ENCODE measurements at regions not wholly inside any gene's neighbourhood (a gene's known extent, or its start where the extent isn't known, plus 50 kb on each side); places are given as distances from the start of the nearest gene placed in this dataset.

DNA sequence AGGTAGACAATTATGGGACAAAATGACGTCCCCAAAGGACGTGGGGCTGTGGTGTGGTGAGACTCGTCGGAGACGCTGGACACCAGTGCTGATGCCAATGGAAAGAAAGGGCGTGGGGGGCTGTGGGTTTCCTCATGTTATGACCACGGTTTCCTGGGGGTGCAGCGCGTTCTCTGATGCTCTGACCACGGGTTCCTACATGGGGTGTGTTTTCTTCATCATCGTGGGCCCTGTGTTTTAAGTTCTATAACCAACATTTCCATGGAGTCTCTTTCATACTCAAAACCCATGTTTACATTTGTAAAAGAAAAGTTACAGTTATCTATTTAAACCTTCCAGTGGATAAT is 141.6 kb downstream of the RTP5 start:
- H3K9me3 ChIP-seq: no peaks in the 10 kb centered on the region
- no peak overlapping the region for H3K27ac ChIP-seq
- intact Hi-C loops (cut with DNase I; ENCODE audit: low total_unique reads): no loop called here
- TF ChIP-seq, protein P1, sequence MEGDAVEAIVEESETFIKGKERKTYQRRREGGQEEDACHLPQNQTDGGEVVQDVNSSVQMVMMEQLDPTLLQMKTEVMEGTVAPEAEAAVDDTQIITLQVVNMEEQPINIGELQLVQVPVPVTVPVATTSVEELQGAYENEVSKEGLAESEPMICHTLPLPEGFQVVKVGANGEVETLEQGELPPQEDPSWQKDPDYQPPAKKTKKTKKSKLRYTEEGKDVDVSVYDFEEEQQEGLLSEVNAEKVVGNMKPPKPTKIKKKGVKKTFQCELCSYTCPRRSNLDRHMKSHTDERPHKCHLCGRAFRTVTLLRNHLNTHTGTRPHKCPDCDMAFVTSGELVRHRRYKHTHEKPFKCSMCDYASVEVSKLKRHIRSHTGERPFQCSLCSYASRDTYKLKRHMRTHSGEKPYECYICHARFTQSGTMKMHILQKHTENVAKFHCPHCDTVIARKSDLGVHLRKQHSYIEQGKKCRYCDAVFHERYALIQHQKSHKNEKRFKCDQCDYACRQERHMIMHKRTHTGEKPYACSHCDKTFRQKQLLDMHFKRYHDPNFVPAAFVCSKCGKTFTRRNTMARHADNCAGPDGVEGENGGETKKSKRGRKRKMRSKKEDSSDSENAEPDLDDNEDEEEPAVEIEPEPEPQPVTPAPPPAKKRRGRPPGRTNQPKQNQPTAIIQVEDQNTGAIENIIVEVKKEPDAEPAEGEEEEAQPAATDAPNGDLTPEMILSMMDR (IDR thresholded peaks at IDR 0.05): no peak
- H3K36me3 ChIP-seq: no peaks in the 10 kb centered on the region
- H3K4me3 ChIP-seq: no peak overlapping the region
- DNase-seq: no peak
- no peaks in the 10 kb centered on the region for H3K4me1 ChIP-seq
- no peaks in the 10 kb centered on the region for H3K27me3 ChIP-seq

DNA sequence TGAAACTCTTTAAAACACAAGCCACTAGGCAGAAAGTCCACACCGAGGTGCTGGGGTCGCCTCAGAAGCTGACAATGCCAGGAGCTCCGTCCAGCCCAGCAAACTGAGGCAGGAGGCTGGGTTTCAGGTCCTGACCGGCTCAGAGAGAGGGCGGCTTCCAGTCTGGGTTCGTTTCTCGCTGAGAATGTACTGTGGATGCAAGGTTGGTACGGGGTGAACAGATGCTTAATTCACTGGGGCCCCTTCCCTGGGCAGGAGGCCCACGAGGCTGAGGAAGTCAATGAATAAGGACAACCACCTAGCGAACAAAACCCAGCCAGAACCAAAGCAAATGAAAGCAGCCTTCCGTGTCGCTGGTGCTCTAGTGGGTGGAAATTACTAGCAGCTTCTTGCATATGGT is 142.0 kb downstream of the RTP5 start:
- H3K4me1 ChIP-seq: no peaks in the 10 kb centered on the region
- H3K36me3 ChIP-seq: no peaks in the 10 kb centered on the region
- H3K9me3 ChIP-seq: no peaks in the 10 kb centered on the region
- no peak overlapping the region for H3K27ac ChIP-seq
- H3K4me3 ChIP-seq: no peak overlapping the region
- TF ChIP-seq, protein P1 (IDR thresholded peaks at IDR 0.05): no peak
- intact Hi-C loops (cut with DNase I; ENCODE audit: low total_unique reads): no loop called here
- H3K27me3 ChIP-seq: no peaks in the 10 kb centered on the region
- DNase-seq: peak in 1 of 2 donors; percentile 40

DNA sequence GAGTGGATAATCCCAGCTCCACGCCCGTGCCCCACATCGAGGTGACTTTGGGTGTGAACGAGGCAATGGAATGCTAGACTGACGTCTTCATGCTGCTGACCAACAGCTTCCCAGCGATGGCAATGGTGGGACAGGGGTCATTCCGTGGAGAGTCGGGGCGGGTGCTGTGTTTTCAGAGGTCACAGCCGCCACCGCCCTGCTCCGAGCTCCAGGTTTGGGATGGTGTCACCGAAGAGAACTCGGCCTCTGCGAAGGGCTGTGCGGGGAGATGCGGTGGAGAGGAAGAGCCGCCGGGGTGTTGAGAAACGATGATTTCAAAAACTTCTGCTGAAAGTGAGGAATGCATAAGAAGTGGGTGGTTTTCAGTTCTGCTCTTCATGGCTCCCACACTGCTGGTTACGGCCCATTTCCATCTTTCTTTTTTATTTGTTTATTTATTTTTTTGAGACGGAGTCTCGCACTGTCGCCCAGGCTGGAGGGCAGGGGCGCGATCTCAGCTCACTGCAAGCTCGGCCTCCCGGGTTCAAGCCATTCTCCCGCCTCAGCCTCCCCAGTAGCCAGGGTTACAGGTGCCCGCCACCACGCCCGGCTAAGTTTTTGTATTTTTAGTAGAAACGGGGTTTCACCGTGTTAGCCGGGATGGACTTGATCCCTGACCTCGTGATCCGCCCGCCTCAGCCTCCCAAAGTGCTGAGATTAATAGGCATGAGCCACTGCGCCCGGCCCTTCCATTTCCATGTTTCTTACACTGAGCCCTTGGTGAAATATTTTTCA is 142.6 kb downstream of the RTP5 start:
- Histone ChIP-seq H3K36me3 (no peaks in the 10 kb centered on the region), H3K4me1 (no peaks in the 10 kb centered on the region), H3K9me3 (no peaks in the 10 kb centered on the region), H3K27me3 (no peaks in the 10 kb centered on the region), H3K27ac (no peak overlapping the region), H3K4me3 (no peak overlapping the region)
- intact Hi-C loops (cut with DNase I; ENCODE audit: low total_unique reads): no loop called here
- TF ChIP-seq, protein P1 (IDR thresholded peaks at IDR 0.05): no peak
- no peak for DNase-seq

DNA sequence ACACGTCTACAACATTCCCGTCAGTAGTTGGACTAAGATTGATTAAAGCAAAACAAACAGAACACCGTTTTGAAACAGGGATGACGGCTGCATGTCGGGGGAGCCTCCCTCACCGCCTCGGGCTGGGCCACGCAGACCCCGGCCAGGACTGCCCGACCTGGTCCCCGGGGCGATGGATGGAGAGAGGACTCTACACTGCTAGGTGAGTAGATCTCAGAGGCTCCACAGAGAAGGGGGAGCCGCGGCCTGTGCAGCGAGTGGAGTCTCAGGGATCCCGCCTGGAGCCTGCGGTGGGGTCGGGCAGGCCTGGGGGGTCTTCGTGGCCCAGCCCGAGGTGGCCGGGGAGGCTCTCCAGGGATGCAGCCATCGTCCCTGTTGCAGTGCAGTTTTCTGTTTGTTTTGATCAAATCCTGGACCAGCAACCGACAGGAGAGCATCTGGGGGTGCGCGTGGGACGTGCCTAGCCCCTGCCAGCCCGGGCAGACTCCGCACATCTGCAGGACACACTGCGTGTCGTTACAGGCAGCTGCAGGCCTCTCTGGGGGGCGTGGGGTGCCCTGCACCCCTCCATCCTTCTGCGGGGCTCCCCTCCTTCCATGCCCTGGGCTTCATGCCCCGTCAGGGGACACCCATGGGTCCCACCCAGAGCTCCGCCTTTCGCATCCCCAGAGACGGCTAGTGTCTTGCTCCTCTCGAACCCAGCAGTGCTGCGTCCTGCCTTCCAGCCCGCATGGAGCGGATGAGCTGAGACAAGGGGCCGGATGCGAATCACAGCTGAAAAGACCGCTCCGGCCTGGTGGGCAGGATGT is 143.6 kb downstream of the RTP5 start:
- intact Hi-C loops (cut with DNase I; ENCODE audit: low total_unique reads): no loop called here
- Histone ChIP-seq H3K27ac (no peak overlapping the region), H3K9me3 (no peaks in the 10 kb centered on the region), H3K4me3 (no peak overlapping the region), H3K27me3 (no peaks in the 10 kb centered on the region), H3K36me3 (no peaks in the 10 kb centered on the region), H3K4me1 (no peaks in the 10 kb centered on the region)
- TF ChIP-seq, protein P1 (IDR thresholded peaks at IDR 0.05): no peak
- DNase-seq: no peak

DNA sequence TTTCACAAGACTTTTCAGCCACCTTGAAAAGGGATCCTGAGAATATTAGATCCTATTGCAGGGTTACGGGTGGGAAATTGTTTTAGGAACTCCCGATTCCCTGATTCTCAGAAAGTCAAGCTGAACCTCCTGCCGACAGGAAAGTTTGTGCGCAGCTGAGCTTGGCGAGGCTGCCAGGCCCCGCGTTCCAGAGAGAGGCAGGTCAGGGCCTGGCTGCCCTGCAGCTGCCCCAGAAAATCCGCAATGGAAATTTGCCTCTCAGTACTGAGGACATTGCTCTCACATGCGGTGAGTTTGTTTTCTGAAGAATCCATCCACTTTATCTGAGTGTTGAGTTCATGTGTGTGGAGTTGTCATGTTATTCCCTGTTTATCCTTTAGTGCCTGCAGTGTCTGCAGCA is 144.2 kb downstream of the RTP5 start:
- no peaks in the 10 kb centered on the region for H3K9me3 ChIP-seq
- no peaks in the 10 kb centered on the region for H3K4me1 ChIP-seq
- no peak overlapping the region for H3K27ac ChIP-seq
- intact Hi-C loops (cut with DNase I; ENCODE audit: low total_unique reads): no loop called here
- no peaks in the 10 kb centered on the region for H3K27me3 ChIP-seq
- no peaks in the 10 kb centered on the region for H3K36me3 ChIP-seq
- TF ChIP-seq, protein P1 (IDR thresholded peaks at IDR 0.05): no peak
- DNase-seq: no peak
- H3K4me3 ChIP-seq: no peak overlapping the region
